ENCODE measurements at regions not wholly inside any gene's neighbourhood (a gene's known extent, or its start where the extent isn't known, plus 50 kb on each side); places are given as distances from the start of the nearest gene placed in this dataset.
A peak's percentile ranks its signal among the peaks of the same experiment; 100 is the strongest.

- TF ChIP-seq ZNF639 (CRISPR knock-in tag; conservative IDR thresholded peaks at IDR 0.05) (no peak), ZBTB20 (CRISPR knock-in tag; IDR thresholded peaks at IDR 0.05; ENCODE audit: borderline replicate concordance, low read depth) (peak; percentile 70), WIZ (CRISPR knock-in tag; IDR thresholded peaks at IDR 0.05) (no peak), CENPX (CRISPR knock-in tag; IDR thresholded peaks at IDR 0.05) (no peak), KLF12 (CRISPR knock-in tag; IDR thresholded peaks at IDR 0.05; ENCODE audit: borderline replicate concordance) (no peak), HNF1B (CRISPR knock-in tag; IDR thresholded peaks at IDR 0.05) (0 out of 2 replicates have a peak, but pooled peaks have one; percentile 22), ZNF251 (CRISPR knock-in tag; IDR thresholded peaks at IDR 0.05) (no peak), CBX2 (IDR thresholded peaks at IDR 0.05; ENCODE audit: low read depth, low read length) (no peak), CBX2 (CRISPR knock-in tag; IDR thresholded peaks at IDR 0.05; ENCODE audit: low read depth) (no peak), RBM22 (optimal IDR thresholded peaks at IDR 0.05; ENCODE audit: low read length) (no peak), ZFP90 (CRISPR knock-in tag; IDR thresholded peaks at IDR 0.05; ENCODE audit: borderline replicate concordance) (peak; percentile 66; the same call in 1 of the 2 replicates), RCOR2 (CRISPR knock-in tag; IDR thresholded peaks at IDR 0.05) (peak; percentile 98), ZNF609 (CRISPR knock-in tag; IDR thresholded peaks at IDR 0.05; ENCODE audit: borderline replicate concordance) (peak; percentile 78; the same call in 1 of the 2 replicates), ZNF678 (CRISPR knock-in tag; IDR thresholded peaks at IDR 0.05) (no peak), ZNF550 (CRISPR knock-in tag; IDR thresholded peaks at IDR 0.05; ENCODE audit: borderline replicate concordance) (no peak), ZBED4 (CRISPR knock-in tag; IDR thresholded peaks at IDR 0.05; ENCODE audit: borderline replicate concordance) (0 out of 2 replicates have a peak, but pooled peaks have one; percentile 41), SIN3B (IDR thresholded peaks at IDR 0.05; ENCODE audit: low read length) (no peak)
Measured at GRCh38 chr2:181305301-181306123, 151.7 kb upstream of the ITGA4 start (continued).

Measured in HepG2 (cell line).